ENCODE measurements at regions not wholly inside any gene's neighbourhood (a gene's known extent, or its start where the extent isn't known, plus 50 kb on each side); places are given as distances from the start of the nearest gene placed in this dataset.

DNA sequence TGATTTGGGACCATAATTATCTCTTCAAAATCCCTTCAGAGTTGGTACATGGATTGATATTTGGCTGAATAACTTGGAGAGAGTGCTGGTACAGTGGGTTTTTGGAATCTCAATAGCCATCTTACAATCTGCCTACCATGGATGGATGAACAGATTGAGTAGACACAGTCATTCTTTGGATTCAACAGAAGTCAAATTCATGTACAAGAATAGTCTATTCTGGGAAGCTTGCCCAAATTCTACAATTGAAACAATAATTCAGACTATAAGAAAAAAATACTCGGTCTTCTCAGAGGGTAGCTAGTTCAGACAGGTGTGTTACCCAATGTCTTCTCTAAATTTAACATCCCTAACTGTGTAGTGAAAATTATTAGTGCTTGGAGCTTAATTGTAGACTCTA, 574.0 kb downstream of the LRRIQ3 start:
- Histone ChIP-seq H3K4me3 (ENCODE audit: low read depth, low read length, poor library complexity, severe bottlenecking) (no peak overlapping the region), H3K9ac (ENCODE audit: low read length) (no peak overlapping the region), H3K79me2 (ENCODE audit: insufficient read depth, low read length) (no peaks in the 10 kb centered on the region), H3K4me1 (ENCODE audit: insufficient read depth, low read length, severe bottlenecking) (no peaks in the 10 kb centered on the region), H3K9me2 (ENCODE audit: low read depth, low read length) (no peaks in the 10 kb centered on the region), H4K20me1 (ENCODE audit: insufficient read depth, low read length) (no peaks in the 10 kb centered on the region), H2AFZ (ENCODE audit: low read length) (no peak overlapping the region), H3K27me3 (ENCODE audit: insufficient read depth, low read length) (no peaks in the 10 kb centered on the region), H3K27ac (ENCODE audit: low read depth, low read length, poor library complexity, severe bottlenecking) (no peak overlapping the region), H3K9me3 (ENCODE audit: low read length) (no peaks in the 10 kb centered on the region), H3F3A (ENCODE audit: insufficient read depth, low read length) (no peaks in the 10 kb centered on the region), H3K4me2 (ENCODE audit: low read length) (no peak overlapping the region), H3K36me3 (ENCODE audit: insufficient read depth, low read length) (no peaks in the 10 kb centered on the region)
- TF ChIP-seq, protein P1, sequence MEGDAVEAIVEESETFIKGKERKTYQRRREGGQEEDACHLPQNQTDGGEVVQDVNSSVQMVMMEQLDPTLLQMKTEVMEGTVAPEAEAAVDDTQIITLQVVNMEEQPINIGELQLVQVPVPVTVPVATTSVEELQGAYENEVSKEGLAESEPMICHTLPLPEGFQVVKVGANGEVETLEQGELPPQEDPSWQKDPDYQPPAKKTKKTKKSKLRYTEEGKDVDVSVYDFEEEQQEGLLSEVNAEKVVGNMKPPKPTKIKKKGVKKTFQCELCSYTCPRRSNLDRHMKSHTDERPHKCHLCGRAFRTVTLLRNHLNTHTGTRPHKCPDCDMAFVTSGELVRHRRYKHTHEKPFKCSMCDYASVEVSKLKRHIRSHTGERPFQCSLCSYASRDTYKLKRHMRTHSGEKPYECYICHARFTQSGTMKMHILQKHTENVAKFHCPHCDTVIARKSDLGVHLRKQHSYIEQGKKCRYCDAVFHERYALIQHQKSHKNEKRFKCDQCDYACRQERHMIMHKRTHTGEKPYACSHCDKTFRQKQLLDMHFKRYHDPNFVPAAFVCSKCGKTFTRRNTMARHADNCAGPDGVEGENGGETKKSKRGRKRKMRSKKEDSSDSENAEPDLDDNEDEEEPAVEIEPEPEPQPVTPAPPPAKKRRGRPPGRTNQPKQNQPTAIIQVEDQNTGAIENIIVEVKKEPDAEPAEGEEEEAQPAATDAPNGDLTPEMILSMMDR (IDR thresholded peaks at IDR 0.05; ENCODE audit: low read length): no peak
- TF ChIP-seq EZH2 (IDR thresholded peaks at IDR 0.05; ENCODE audit: borderline replicate concordance, low read length): no peak

GRCh38 chr1:73617145-73617544, 580.8 kb downstream of the LRRIQ3 start:
- Histone ChIP-seq H2AFZ (ENCODE audit: low read length) (no peak overlapping the region), H3K9ac (ENCODE audit: low read length) (no peak overlapping the region), H3F3A (ENCODE audit: insufficient read depth, low read length) (no peaks in the 10 kb centered on the region), H3K79me2 (ENCODE audit: insufficient read depth, low read length) (no peaks in the 10 kb centered on the region), H3K4me1 (ENCODE audit: insufficient read depth, low read length, severe bottlenecking) (no peaks in the 10 kb centered on the region), H3K4me3 (ENCODE audit: low read depth, low read length, poor library complexity, severe bottlenecking) (no peak overlapping the region), H3K27me3 (ENCODE audit: insufficient read depth, low read length) (no peaks in the 10 kb centered on the region), H4K20me1 (ENCODE audit: insufficient read depth, low read length) (no peaks in the 10 kb centered on the region), H3K9me3 (ENCODE audit: low read length) (no peaks in the 10 kb centered on the region), H3K27ac (ENCODE audit: low read depth, low read length, poor library complexity, severe bottlenecking) (no peak overlapping the region), H3K4me2 (ENCODE audit: low read length) (no peak overlapping the region), H3K9me2 (ENCODE audit: low read depth, low read length) (no peaks in the 10 kb centered on the region), H3K36me3 (ENCODE audit: insufficient read depth, low read length) (no peaks in the 10 kb centered on the region)
- TF ChIP-seq, protein P1 (IDR thresholded peaks at IDR 0.05; ENCODE audit: low read length): no peak
- TF ChIP-seq EZH2 (IDR thresholded peaks at IDR 0.05; ENCODE audit: borderline replicate concordance, low read length): no peak

DNA sequence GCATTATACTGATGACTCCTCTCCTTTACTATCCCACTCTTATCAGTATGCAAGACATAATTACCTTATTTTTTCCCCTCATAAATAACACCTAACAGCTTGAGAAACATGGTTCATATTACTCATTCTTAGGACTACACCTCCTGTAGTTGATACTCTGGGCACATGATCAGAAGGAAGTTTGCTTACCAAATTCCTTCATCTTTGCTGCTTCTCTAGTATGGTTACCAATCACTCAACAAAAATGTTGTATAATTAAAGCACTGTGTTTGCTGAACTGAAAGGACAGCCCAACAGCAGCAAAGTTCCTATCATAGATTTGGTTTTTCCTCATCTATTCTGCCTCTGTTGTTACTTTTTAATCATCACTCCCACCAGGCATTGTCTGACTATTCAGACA, 586.3 kb downstream of the LRRIQ3 start:
- Histone ChIP-seq H3K9me3 (ENCODE audit: low read length) (no peaks in the 10 kb centered on the region), H3K4me3 (ENCODE audit: low read depth, low read length, poor library complexity, severe bottlenecking) (no peak overlapping the region), H4K20me1 (ENCODE audit: insufficient read depth, low read length) (no peaks in the 10 kb centered on the region), H3K27ac (ENCODE audit: low read depth, low read length, poor library complexity, severe bottlenecking) (no peak overlapping the region), H3K4me2 (ENCODE audit: low read length) (no peak overlapping the region), H3K36me3 (ENCODE audit: insufficient read depth, low read length) (no peaks in the 10 kb centered on the region), H3K9ac (ENCODE audit: low read length) (no peak overlapping the region), H3K9me2 (ENCODE audit: low read depth, low read length) (no peaks in the 10 kb centered on the region), H3K4me1 (ENCODE audit: insufficient read depth, low read length, severe bottlenecking) (no peaks in the 10 kb centered on the region), H2AFZ (ENCODE audit: low read length) (no peak overlapping the region), H3K79me2 (ENCODE audit: insufficient read depth, low read length) (no peaks in the 10 kb centered on the region), H3F3A (ENCODE audit: insufficient read depth, low read length) (no peaks in the 10 kb centered on the region), H3K27me3 (ENCODE audit: insufficient read depth, low read length) (no peaks in the 10 kb centered on the region)
- TF ChIP-seq EZH2 (IDR thresholded peaks at IDR 0.05; ENCODE audit: borderline replicate concordance, low read length): no peak
- TF ChIP-seq, protein P1 (IDR thresholded peaks at IDR 0.05; ENCODE audit: low read length): no peak

All from OCI-LY1 (cell line).